ENCODE measurements at regions not wholly inside any gene's neighbourhood (a gene's known extent, or its start where the extent isn't known, plus 50 kb on each side); places are given as distances from the start of the nearest gene placed in this dataset.

GRCh38 chr12:131357185-131357747, 353.6 kb upstream of the SFSWAP start:
- TF ChIP-seq CTCF (IDR thresholded peaks at IDR 0.05): no peak
- TF ChIP-seq POLR2A (IDR thresholded peaks at IDR 0.05): no peak

Measured in esophagus squamous epithelium (tissue), 4 donors.